HG02798 (cell line): ENCODE measurements at regions not wholly inside any gene's neighbourhood (a gene's known extent, or its start where the extent isn't known, plus 50 kb on each side); places are given as distances from the start of the nearest gene placed in this dataset.
A peak's percentile ranks its signal among the peaks of the same experiment; 100 is the strongest.

ENCODE experiments used
- ATAC-seq: cut with Tn5 transposase; IDR thresholded peaks from one replicate; pipeline ENCODE4 v1.9.1; 2021; ENCODE audit warnings: mild to moderate bottlenecking; ENCODE audit not compliant: unreplicated experiment, poor library complexity

GRCh38 chr6:18897350-18897749 lies 510.2 kb downstream of the RNF144B start:
- no peak for ATAC-seq

- no peak for ATAC-seq
Observed at GRCh38 chr6:18904681-18905080, 517.5 kb downstream of the RNF144B start.

GRCh38 chr6:18920701-18921100 lies 533.6 kb downstream of the RNF144B start:
- no peak for ATAC-seq

- ATAC-seq, result no peak
Observed at GRCh38 chr6:18931086-18931485, 543.9 kb downstream of the RNF144B start.

GRCh38 chr6:18958146-18958545 lies 571.0 kb downstream of the RNF144B start:
- no peak for ATAC-seq

GRCh38 chr6:18961566-18961965 lies 574.4 kb downstream of the RNF144B start:
- ATAC-seq, result no peak

GRCh38 chr6:18962361-18962905 lies 575.3 kb downstream of the RNF144B start:
- no peak for ATAC-seq

- ATAC-seq, result no peak
Observed at GRCh38 chr6:18963439-18963838, 576.3 kb downstream of the RNF144B start.

- no peak for ATAC-seq
Observed at GRCh38 chr6:18973251-18973650, 586.1 kb downstream of the RNF144B start.

GRCh38 chr6:18976091-18976490 lies 588.9 kb downstream of the RNF144B start:
- ATAC-seq, result no peak

- ATAC-seq, result no peak
Observed at GRCh38 chr6:18976966-18977365, 589.8 kb downstream of the RNF144B start.

GRCh38 chr6:18978337-18979128 lies 591.4 kb downstream of the RNF144B start:
- no peak for ATAC-seq

GRCh38 chr6:18985061-18985460 lies 597.9 kb downstream of the RNF144B start:
- no peak for ATAC-seq

GRCh38 chr6:18985996-18986395 lies 598.8 kb downstream of the RNF144B start:
- ATAC-seq, result no peak

GRCh38 chr6:18988636-18989035 lies 601.5 kb downstream of the RNF144B start:
- no peak for ATAC-seq

- peak; percentile 69 for ATAC-seq
Observed at GRCh38 chr6:18990059-18990978, 603.2 kb downstream of the RNF144B start.

GRCh38 chr6:18997375-18997826 lies 610.3 kb downstream of the RNF144B start:
- peak; percentile 94 for ATAC-seq

GRCh38 chr6:19002976-19003560 lies 615.9 kb downstream of the RNF144B start:
- no peak for ATAC-seq

- ATAC-seq, result no peak
Observed at GRCh38 chr6:19004176-19004575, 617.0 kb downstream of the RNF144B start.

GRCh38 chr6:19009769-19010168 lies 622.6 kb downstream of the RNF144B start:
- no peak for ATAC-seq
